ENCODE measurements at regions not wholly inside any gene's neighbourhood (a gene's known extent, or its start where the extent isn't known, plus 50 kb on each side); places are given as distances from the start of the nearest gene placed in this dataset.
A peak's percentile ranks its signal among the peaks of the same experiment; 100 is the strongest.
"Not testable (repeated sequence)": the region's sequence is repeated elsewhere in the genome, so short reads cannot be mapped to it uniquely, and the experiment has no call there.

DNA sequence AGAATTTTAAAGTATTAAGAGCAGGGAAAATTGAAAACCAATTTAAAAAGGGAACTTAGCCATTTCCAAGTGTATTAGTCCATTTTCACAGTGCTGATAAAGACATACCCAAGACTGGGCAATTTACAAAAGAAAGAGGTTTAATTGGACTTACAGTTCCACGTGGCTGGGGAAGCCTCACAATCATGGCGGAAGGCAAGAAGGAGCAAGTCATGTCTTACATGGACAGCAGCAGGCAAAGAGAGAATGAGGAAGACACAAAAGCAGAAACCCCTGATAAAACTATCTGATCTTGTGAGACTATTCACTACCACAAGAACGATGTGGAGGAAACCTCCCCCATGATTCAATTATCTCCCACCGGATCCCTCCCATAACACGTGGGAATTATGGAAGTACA lies 178.8 kb downstream of the ERCC6L2 start:
- FAIRE-seq, POLR2A ChIA-PET: not testable (repeated sequence)

GRCh38 chr9:96052686-96053085 lies 177.2 kb downstream of the ERCC6L2 start:
- Histone ChIP-seq H3K27me3 (ENCODE audit: control insufficient read depth in 2 of 2, insufficient read depth in 2 of 2, low read length in 2 of 2) (peaks cover 29 to 49% of the 10 kb centered on the region in 2 experiments; a peak in 4 of 5 replicates), H3K9ac (ENCODE audit: insufficient read depth in 1 of 2, low read depth in 2 of 2, low read length in 2 of 2) (no peak overlapping the region), H4K20me1 (replicated peaks; ENCODE audit: control insufficient read depth, insufficient read depth, low read length) (no peaks in the 10 kb centered on the region), H3K9me1 (ENCODE audit: control insufficient read depth, insufficient read depth, low read length) (no peaks in the 10 kb centered on the region), H3K27ac (ENCODE audit: extremely low read depth, low read depth, low read length) (no peak overlapping the region), H2AFZ (ENCODE audit: low read depth, low read length) (no peak overlapping the region), H3K4me2 (ENCODE audit: insufficient read depth, low read length) (no peak overlapping the region), H3K36me3 (ENCODE audit: control insufficient read depth, insufficient read depth, low read length) (no peaks in the 10 kb centered on the region), H3K4me3 (no peak overlapping the region), H3K79me2 (ENCODE audit: control insufficient read depth, insufficient read depth, low read length) (no peaks in the 10 kb centered on the region), H3K4me1 (replicated peaks in 1 of 2; ENCODE audit: control insufficient read depth in 2 of 2, insufficient read depth in 2 of 2, low read length in 2 of 2) (peaks cover 0 to 7% of the 10 kb centered on the region in 2 experiments; a peak in 1 of 5 replicates), H3K9me3 (replicated peaks; ENCODE audit: control insufficient read depth, insufficient read depth, low read depth, low read length) (peaks cover 3% of the 10 kb centered on the region; the same call in 1 of the 2 replicates)
- no TSS peak for BruUV-seq (replicated peaks)
- ATAC-seq (no peak), DNase-seq (ENCODE audit: extremely low read depth in 1 of 4, low spot score in 3 of 4) (no peak), FAIRE-seq (no peak)
- ChIA-PET POLR2A (no interaction called here), CTCF (ENCODE audit: low intra/inter-chr PET ratio) (no interaction called here)
- in situ Hi-C loops (cut with MboI), result no loop called here
- 0% methylated on average over 5 of the region's 6 CpGs for WGBS (ENCODE audit: insufficient coverage, low coverage, missing lambda C conversion rate)
- intact Hi-C loops (cut with micrococcal nuclease), result no loop called here
- no peak for TF ChIP-seq ETS2 (tag; IDR thresholded peaks at IDR 0.05; ENCODE audit: borderline replicate concordance, poor library complexity, severe bottlenecking)
- TF ChIP-seq, protein P1, sequence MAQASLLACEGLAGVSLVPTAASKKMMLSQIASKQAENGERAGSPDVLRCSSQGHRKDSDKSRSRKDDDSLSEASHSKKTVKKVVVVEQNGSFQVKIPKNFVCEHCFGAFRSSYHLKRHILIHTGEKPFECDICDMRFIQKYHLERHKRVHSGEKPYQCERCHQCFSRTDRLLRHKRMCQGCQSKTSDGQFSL (CRISPR knock-in tag; IDR thresholded peaks at IDR 0.05), result no peak
- TF ChIP-seq, protein P1 (tag; IDR thresholded peaks at IDR 0.05), result no peak
- TF ChIP-seq E4F1 (CRISPR knock-in tag; IDR thresholded peaks at IDR 0.05; ENCODE audit: borderline replicate concordance), result no peak
- no peak for TF ChIP-seq ZKSCAN3 (CRISPR knock-in tag; IDR thresholded peaks at IDR 0.05)
- no peak for TF ChIP-seq ZFX (CRISPR knock-in tag; IDR thresholded peaks at IDR 0.05)
- no peak for TF ChIP-seq RBM25 (IDR thresholded peaks at IDR 0.05; ENCODE audit: low read depth, low read length, severe bottlenecking)
- no peak for TF ChIP-seq CHD1 (IDR thresholded peaks at IDR 0.05; ENCODE audit: low read length)
- no peak for TF ChIP-seq EZH2 (IDR thresholded peaks at IDR 0.05; ENCODE audit: borderline replicate concordance, low read depth, low read length)
- no peak for TF ChIP-seq STAT5A (IDR thresholded peaks at IDR 0.05; ENCODE audit: borderline replicate concordance, low read length)
- TF ChIP-seq WHSC1 (IDR thresholded peaks at IDR 0.05; ENCODE audit: low read length), result no peak
- TF ChIP-seq, protein P2, sequence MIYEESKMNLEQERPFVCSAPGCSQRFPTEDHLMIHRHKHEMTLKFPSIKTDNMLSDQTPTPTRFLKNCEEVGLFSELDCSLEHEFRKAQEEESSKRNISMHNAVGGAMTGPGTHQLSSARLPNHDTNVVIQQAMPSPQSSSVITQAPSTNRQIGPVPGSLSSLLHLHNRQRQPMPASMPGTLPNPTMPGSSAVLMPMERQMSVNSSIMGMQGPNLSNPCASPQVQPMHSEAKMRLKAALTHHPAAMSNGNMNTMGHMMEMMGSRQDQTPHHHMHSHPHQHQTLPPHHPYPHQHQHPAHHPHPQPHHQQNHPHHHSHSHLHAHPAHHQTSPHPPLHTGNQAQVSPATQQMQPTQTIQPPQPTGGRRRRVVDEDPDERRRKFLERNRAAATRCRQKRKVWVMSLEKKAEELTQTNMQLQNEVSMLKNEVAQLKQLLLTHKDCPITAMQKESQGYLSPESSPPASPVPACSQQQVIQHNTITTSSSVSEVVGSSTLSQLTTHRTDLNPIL (CRISPR knock-in tag; IDR thresholded peaks at IDR 0.05), result no peak

More for the DNA sequence above, 178.8 kb downstream of the ERCC6L2 start:
- H2AFZ ChIP-seq (ENCODE audit: low read depth, low read length); DNase-seq (ENCODE audit: extremely low read depth in 1 of 4, low spot score in 3 of 4); H3K9ac ChIP-seq (ENCODE audit: insufficient read depth in 1 of 2, low read depth in 2 of 2, low read length in 2 of 2); ATAC-seq; H3K9me3 ChIP-seq (replicated peaks; ENCODE audit: control insufficient read depth, insufficient read depth, low read depth, low read length); H3K4me1 ChIP-seq (replicated peaks in 1 of 2; ENCODE audit: control insufficient read depth in 2 of 2, insufficient read depth in 2 of 2, low read length in 2 of 2); H3K4me2 ChIP-seq (ENCODE audit: insufficient read depth, low read length); H3K36me3 ChIP-seq (ENCODE audit: control insufficient read depth, insufficient read depth, low read length); H4K20me1 ChIP-seq (replicated peaks; ENCODE audit: control insufficient read depth, insufficient read depth, low read length); in situ Hi-C loops (cut with MboI); intact Hi-C loops (cut with micrococcal nuclease); H3K79me2 ChIP-seq (ENCODE audit: control insufficient read depth, insufficient read depth, low read length); H3K27ac ChIP-seq (ENCODE audit: extremely low read depth, low read depth, low read length); H3K9me1 ChIP-seq (ENCODE audit: control insufficient read depth, insufficient read depth, low read length); BruUV-seq (replicated peaks); CTCF ChIA-PET (ENCODE audit: low intra/inter-chr PET ratio); H3K4me3 ChIP-seq: not testable (repeated sequence)
- WGBS (ENCODE audit: insufficient coverage, low coverage, missing lambda C conversion rate), result 2% methylated on average over 5 of the region's 5 CpGs
- H3K27me3 ChIP-seq (ENCODE audit: control insufficient read depth in 2 of 2, insufficient read depth in 2 of 2, low read length in 2 of 2), result peaks cover 15 to 34% of the 10 kb centered on the region in 2 experiments; a peak in 4 of 5 replicates
- peak; percentile 94 for TF ChIP-seq ZNF431 (CRISPR knock-in tag; IDR thresholded peaks at IDR 0.05)
